Heart left ventricle (tissue), 16 donors: ENCODE measurements at regions not wholly inside any gene's neighbourhood (a gene's known extent, or its start where the extent isn't known, plus 50 kb on each side); places are given as distances from the start of the nearest gene placed in this dataset.

ENCODE experiments used
- ATAC-seq, 4 donors: fragments of 200-7000 bp; cut with Tn5 transposase; one replicate each; pipeline ENCODE4 v1.9.1; 2020 to 2022; ENCODE audit warnings: moderate library complexity in 4 of 4, mild to moderate bottlenecking in 3 of 4, moderate number of reproducible peaks in 1 of 4
- DNase-seq, 5 donors: peaks; one replicate each; pipeline ENCODE4 v3.0.0-alpha.2; 2020
- H3K27ac ChIP-seq, 12 donors: fragments of 200-600 bp; sonication (generic) in 4 of 12; one replicate each; pipeline versions ENCODE4 v1.5.0 to v1.8.0; 2016 to 2022; ENCODE audit warnings: mild to moderate bottlenecking in 2 of 12
- H3K27me3 ChIP-seq, 9 donors: fragments of 200-600 bp; sonication (generic) in 2 of 9; one replicate each; pipeline versions ENCODE4 v1.5.1 to v1.8.0; 2016 to 2022; ENCODE audit warnings: mild to moderate bottlenecking in 3 of 9
- H3K36me3 ChIP-seq, 9 donors: fragments of 200-600 bp; sonication (generic) in 2 of 9; one replicate each; pipeline versions ENCODE4 v1.5.0 to v1.8.0; 2018 to 2022; ENCODE audit warnings: mild to moderate bottlenecking in 2 of 9
- H3K4me1 ChIP-seq, 12 donors: fragments of 200-600 bp; sonication (generic) in 4 of 12; one replicate each; pipeline versions ENCODE4 v1.5.0 to v1.8.0; 2016 to 2022; ENCODE audit warnings: mild to moderate bottlenecking in 3 of 12
- H3K4me3 ChIP-seq, 12 donors: fragments of 200-600 bp; sonication (generic) in 4 of 12; one replicate each; pipeline versions ENCODE4 v1.5.0 to v1.8.0; 2017 to 2022; ENCODE audit warnings: mild to moderate bottlenecking in 9 of 12, moderate library complexity in 4 of 12
- H3K9me3 ChIP-seq, 12 donors: fragments of 200-600 bp; sonication (generic) in 4 of 12; one replicate each; pipeline versions ENCODE4 v1.5.0 to v1.8.0; 2016 to 2022; ENCODE audit warnings: mild to moderate bottlenecking in 1 of 12
- CTCF ChIP-seq, 12 donors: fragments of 200-600 bp; sonication (generic) in 4 of 12; IDR thresholded peaks; one replicate each; pipeline versions ENCODE4 v1.5.0 to v1.8.0; 2018 to 2022; ENCODE audit warnings: antibody characterized with exemption in 12 of 12, mild to moderate bottlenecking in 5 of 12
- POLR2A ChIP-seq, 2 donors: fragments of 450-650 bp; IDR thresholded peaks; one replicate each; pipeline ENCODE4 v1.6.1; 2017; ENCODE audit warnings: antibody characterized with exemption in 2 of 2, mild to moderate bottlenecking in 2 of 2, moderate library complexity in 2 of 2
- WGBS, 4 donors: extraction: QIAGEN DNeasy Blood & Tissue Kit in 2 of 4; methylation state at CpG; one replicate each; pipeline versions ENCODE4 v1.1.5 to v1.1.7; 2013 to 2018; 5-methylcytosine and 5-hydroxymethylcytosine counted together
- intact Hi-C, 10 donors: fragments of 100-400 bp; cut with DNase I; formaldehyde crosslinking; loops; one replicate each; pipeline versions ENCODE4 v1.11.1 to v1.14.2; 2022
- donor health status: ischemic (EF 13 %, LVEDD 7.1; RV severe dilation, severe dysfunction).
- donor health status: healthy with polysubstance abuse.
- donor health status: DM: no; HTN: yes; CAD: no.
- donor health status: DM: no; HTN: no; CAD: no.
- donor health status: ischemic (EF 25% LVEDD 6.9; RV normal size, moderate dysfunction).
- donor health status: ischemic (EF 25% LVEDD 5.7; RV mildly dilated, moderate dysfunction).
- donor health status: healthy.
- donor health status: DM: yes; HTN: yes; CAD: no.
- donor health status: ischemic (EF 35%, LVEDD 5.7; RV mildly dilated, moderate dysfunction).
- donor health status: nonischemic (EF 11% LVEDD 7.7; RV severe dilation, severe dysfunction).
- donor health status: DM: yes; HTN: yes; CAD: no.
- donor health status: PGD.
- donor health status: ischemic (EF 29% LVEDD 5.4; RV normal size, mild dysfunction).
- donor health status: nonischemic (EF 23%, LVEDD 6.1; RV moderate dilation, normal function).

- WGBS, 4 donors = 85 to 91% (median 88%) methylated on average over 3 of the region's 3 CpGs
- intact Hi-C loops = no loop called here
- peaks cover 0 to 11% (median 0%) of the 10 kb centered on the region in 12 donors for H3K4me1 ChIP-seq
- H3K4me3 ChIP-seq = no peak overlapping the region
- DNase-seq = no peak
- no peak for ATAC-seq
- no peaks in the 10 kb centered on the region for H3K36me3 ChIP-seq
- TF ChIP-seq POLR2A (IDR thresholded peaks at IDR 0.05) = no peak
- no peak for TF ChIP-seq CTCF (IDR thresholded peaks at IDR 0.05)
- H3K27me3 ChIP-seq = no peaks in the 10 kb centered on the region
- peaks cover 0 to 10% (median 0%) of the 10 kb centered on the region in 12 donors for H3K9me3 ChIP-seq
- H3K27ac ChIP-seq = no peak overlapping the region
Observed at GRCh38 chr4:187417721-187418120, 577.9 kb upstream of the ZFP42 start.

- no peaks in the 10 kb centered on the region for H3K9me3 ChIP-seq
- no peaks in the 10 kb centered on the region for H3K36me3 ChIP-seq
- intact Hi-C loops = no loop called here
- 25 to 65% (median 33%) methylated on average over 3 of the region's 3 CpGs for WGBS, 4 donors
- no peak overlapping the region for H3K4me3 ChIP-seq
- no peak overlapping the region for H3K27ac ChIP-seq
- no peaks in the 10 kb centered on the region for H3K27me3 ChIP-seq
- H3K4me1 ChIP-seq = no peaks in the 10 kb centered on the region
- no peak for TF ChIP-seq CTCF (IDR thresholded peaks at IDR 0.05)
- no peak for TF ChIP-seq POLR2A (IDR thresholded peaks at IDR 0.05)
- no peak for ATAC-seq
- DNase-seq = no peak
Observed at GRCh38 chr4:187422655-187423054, 572.9 kb upstream of the ZFP42 start.

- Histone ChIP-seq H3K4me3 (no peak overlapping the region), H3K9me3 (no peaks in the 10 kb centered on the region), H3K27ac (no peak overlapping the region), H3K27me3 (no peaks in the 10 kb centered on the region), H3K4me1 (no peaks in the 10 kb centered on the region), H3K36me3 (no peaks in the 10 kb centered on the region)
- ATAC-seq (no peak), DNase-seq (no peak)
- 70 to 85% (median 77%) methylated on average over 1 of the region's 1 CpG for WGBS, 4 donors
- TF ChIP-seq POLR2A (IDR thresholded peaks at IDR 0.05) = no peak
- TF ChIP-seq CTCF (IDR thresholded peaks at IDR 0.05) = no peak
- intact Hi-C loops = no loop called here
Observed at GRCh38 chr4:187424636-187425035, 570.9 kb upstream of the ZFP42 start.

- ATAC-seq (no peak), DNase-seq (no peak)
- H3K27me3 ChIP-seq = no peaks in the 10 kb centered on the region
- TF ChIP-seq POLR2A (IDR thresholded peaks at IDR 0.05) = no peak
- TF ChIP-seq CTCF (IDR thresholded peaks at IDR 0.05) = no peak
- H3K4me3 ChIP-seq = no peak overlapping the region
- H3K27ac ChIP-seq = no peak overlapping the region
- intact Hi-C loops = no loop called here
- WGBS, 4 donors = 64 to 87% (median 80%) methylated on average over 2 of the region's 2 CpGs
- H3K9me3 ChIP-seq = no peaks in the 10 kb centered on the region
- no peaks in the 10 kb centered on the region for H3K36me3 ChIP-seq
- no peaks in the 10 kb centered on the region for H3K4me1 ChIP-seq
Observed at GRCh38 chr4:187426511-187426910, 569.1 kb upstream of the ZFP42 start.
